Neural crest cell (in vitro differentiated cells): ENCODE measurements at regions not wholly inside any gene's neighbourhood (a gene's known extent, or its start where the extent isn't known, plus 50 kb on each side); places are given as distances from the start of the nearest gene placed in this dataset.

ENCODE experiments used
- DNase-seq: peaks from one replicate; pipeline ENCODE4 v3.0.0; 2021; ENCODE audit warnings: low read depth, mixed read lengths, low spot score
- H3K27ac Mint-ChIP-seq: one replicate; pipeline ENCODE4 v1.8.0; 2021; ENCODE audit warnings: mild to moderate bottlenecking, mixed read lengths; ENCODE audit not compliant: unreplicated experiment
- H3K27me3 Mint-ChIP-seq: 2 replicates; pipeline ENCODE4 v1.8.0; 2021; ENCODE audit warnings: low read depth, mild to moderate bottlenecking, mixed read lengths
- H3K36me3 Mint-ChIP-seq: 2 replicates; pipeline ENCODE4 v1.8.0; 2021; ENCODE audit warnings: low read depth, mild to moderate bottlenecking, mixed read lengths
- H3K4me1 Mint-ChIP-seq: 2 replicates; pipeline ENCODE4 v1.8.0; 2021; ENCODE audit warnings: mixed read lengths
- H3K4me3 Mint-ChIP-seq: one replicate; pipeline ENCODE4 v1.8.0; 2021; ENCODE audit warnings: mild to moderate bottlenecking, mixed read lengths
- H3K9me3 Mint-ChIP-seq: 2 replicates; pipeline ENCODE4 v1.8.0; 2021; ENCODE audit warnings: mixed read lengths
- TF ChIP-seq, protein P1 (sequence below): fragments of 200-600 bp; sonication (generic); conservative IDR thresholded peaks from 2 replicates; pipeline ENCODE4 v1.5.0; 2021; ENCODE audit warnings: antibody characterized with exemption, mild to moderate bottlenecking

DNA sequence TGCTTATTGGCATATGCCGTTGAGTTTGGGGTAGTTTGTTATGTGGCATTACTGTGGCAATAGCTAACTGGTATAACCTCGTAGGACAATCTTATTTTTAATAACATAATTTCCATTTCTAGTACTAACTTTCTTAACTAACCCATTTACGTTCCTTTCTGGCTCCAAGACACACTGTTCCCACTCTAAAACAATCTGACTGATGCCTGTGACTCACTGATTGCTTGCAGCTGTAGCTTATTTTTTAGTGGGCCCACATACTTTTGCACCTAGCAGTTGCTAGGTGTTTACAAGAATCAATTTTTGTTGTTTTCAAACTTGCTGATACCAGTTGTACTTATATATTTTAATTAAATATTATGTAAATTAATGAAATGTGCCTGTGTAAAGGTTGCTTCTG lies 52.2 kb downstream of the FAT3 start:
- Mint-ChIP-seq H3K27ac (no peak overlapping the region), H3K9me3 (no peaks in the 10 kb centered on the region), H3K27me3 (no peaks in the 10 kb centered on the region), H3K4me3 (no peak overlapping the region), H3K4me1 (no peaks in the 10 kb centered on the region), H3K36me3 (no peaks in the 10 kb centered on the region)
- no peak for DNase-seq
- TF ChIP-seq, protein P1, sequence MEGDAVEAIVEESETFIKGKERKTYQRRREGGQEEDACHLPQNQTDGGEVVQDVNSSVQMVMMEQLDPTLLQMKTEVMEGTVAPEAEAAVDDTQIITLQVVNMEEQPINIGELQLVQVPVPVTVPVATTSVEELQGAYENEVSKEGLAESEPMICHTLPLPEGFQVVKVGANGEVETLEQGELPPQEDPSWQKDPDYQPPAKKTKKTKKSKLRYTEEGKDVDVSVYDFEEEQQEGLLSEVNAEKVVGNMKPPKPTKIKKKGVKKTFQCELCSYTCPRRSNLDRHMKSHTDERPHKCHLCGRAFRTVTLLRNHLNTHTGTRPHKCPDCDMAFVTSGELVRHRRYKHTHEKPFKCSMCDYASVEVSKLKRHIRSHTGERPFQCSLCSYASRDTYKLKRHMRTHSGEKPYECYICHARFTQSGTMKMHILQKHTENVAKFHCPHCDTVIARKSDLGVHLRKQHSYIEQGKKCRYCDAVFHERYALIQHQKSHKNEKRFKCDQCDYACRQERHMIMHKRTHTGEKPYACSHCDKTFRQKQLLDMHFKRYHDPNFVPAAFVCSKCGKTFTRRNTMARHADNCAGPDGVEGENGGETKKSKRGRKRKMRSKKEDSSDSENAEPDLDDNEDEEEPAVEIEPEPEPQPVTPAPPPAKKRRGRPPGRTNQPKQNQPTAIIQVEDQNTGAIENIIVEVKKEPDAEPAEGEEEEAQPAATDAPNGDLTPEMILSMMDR = no peak

DNA sequence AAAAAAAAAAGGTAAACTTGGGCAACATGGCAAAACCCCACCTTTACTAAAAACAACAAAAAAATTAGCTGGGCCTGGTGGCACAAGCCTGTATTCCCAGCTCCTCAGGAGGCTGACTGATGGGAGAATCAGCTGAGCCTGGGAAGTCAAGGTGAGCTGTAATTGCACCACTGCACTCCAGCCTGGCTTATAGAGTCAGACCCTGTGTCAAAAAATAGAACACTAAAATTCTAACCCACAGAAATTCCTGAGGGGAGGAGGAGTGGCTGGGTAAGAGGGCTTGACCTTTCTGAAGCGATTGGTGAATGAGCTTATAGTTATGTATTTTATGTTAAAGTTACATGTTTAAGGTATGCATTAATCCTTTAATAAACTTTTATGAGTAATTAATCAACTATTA lies 53.3 kb downstream of the FAT3 start:
- no peak for DNase-seq
- TF ChIP-seq, protein P1 = no peak
- no peak overlapping the region for H3K4me3 Mint-ChIP-seq
- H3K27me3 Mint-ChIP-seq = no peaks in the 10 kb centered on the region
- no peak overlapping the region for H3K27ac Mint-ChIP-seq
- no peaks in the 10 kb centered on the region for H3K36me3 Mint-ChIP-seq
- H3K9me3 Mint-ChIP-seq = no peaks in the 10 kb centered on the region
- no peaks in the 10 kb centered on the region for H3K4me1 Mint-ChIP-seq

DNA sequence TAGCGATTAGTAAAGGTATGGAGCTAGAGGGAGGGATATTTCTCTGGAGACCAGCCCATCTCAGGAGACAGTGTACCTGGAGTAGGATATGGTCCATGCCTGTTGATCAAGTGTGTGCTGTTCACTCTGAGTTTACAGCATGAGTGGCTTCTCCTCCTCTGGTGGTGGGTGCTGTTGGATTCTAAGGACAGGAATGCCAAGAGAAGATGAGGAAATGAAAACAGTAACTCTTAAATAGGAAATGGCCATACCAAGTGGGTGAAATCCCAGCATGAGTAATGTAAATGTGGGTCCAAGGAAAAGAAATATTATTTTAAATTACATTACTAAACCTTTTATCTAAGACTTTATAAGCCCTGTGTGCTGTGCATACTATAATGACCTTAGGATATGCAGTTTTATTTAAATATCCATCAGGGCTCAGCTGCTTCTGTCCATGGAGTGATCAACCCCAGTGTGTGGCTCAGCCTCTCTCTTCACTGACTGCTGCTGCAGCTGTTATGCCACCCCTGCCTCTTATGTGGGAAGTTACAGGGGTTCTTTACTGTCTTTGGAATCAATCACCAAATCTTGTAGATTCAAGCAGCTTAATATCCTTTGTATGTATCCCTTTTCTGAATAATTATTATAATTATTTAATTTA lies 54.3 kb downstream of the FAT3 start:
- Mint-ChIP-seq H3K4me3 (no peak overlapping the region), H3K36me3 (no peaks in the 10 kb centered on the region), H3K4me1 (no peaks in the 10 kb centered on the region), H3K27ac (no peak overlapping the region), H3K9me3 (no peaks in the 10 kb centered on the region), H3K27me3 (no peaks in the 10 kb centered on the region)
- TF ChIP-seq, protein P1 = no peak
- DNase-seq = no peak

DNA sequence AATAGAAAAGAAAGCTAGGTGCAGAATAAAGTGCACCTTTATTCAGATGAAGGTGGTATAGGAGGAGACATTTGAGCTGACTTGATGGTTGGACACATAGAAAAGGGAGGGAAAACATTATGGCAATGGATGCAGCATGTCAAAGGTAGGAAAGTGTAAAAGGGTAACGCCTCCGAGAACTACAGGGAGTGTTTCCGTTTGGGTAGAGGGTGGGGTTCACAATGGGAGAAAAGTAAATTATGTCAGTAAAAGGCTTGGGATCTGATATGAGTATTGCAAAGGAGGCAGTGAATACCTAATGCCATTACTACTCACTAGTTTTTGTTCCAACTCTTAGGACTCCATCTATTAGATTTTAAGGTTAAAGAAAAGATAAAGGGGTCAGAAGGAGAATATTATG lies 59.5 kb downstream of the FAT3 start:
- no peaks in the 10 kb centered on the region for H3K36me3 Mint-ChIP-seq
- no peak overlapping the region for H3K4me3 Mint-ChIP-seq
- TF ChIP-seq, protein P1 = no peak
- no peak overlapping the region for H3K27ac Mint-ChIP-seq
- no peak for DNase-seq
- no peaks in the 10 kb centered on the region for H3K9me3 Mint-ChIP-seq
- no peaks in the 10 kb centered on the region for H3K27me3 Mint-ChIP-seq
- peaks cover 8% of the 10 kb centered on the region for H3K4me1 Mint-ChIP-seq

DNA sequence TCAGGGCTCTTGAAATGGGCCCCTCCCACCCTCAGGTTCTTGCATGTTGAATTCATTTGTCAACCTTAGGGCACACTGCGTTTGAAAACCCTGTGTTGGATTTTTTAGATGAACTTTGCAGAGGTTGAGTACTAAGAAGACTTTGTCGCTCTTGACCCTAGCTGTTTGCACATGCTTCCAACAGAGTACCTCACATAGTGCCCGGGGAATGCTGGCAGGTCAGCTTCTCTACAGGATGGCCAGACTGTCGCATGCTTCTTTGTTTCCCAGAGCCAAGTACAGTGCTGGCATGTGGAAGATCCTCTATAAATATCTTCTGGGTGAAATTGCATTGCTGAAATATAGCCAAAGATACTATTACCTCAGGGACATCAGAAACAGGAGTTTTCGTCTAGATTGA lies 59.9 kb downstream of the FAT3 start:
- Mint-ChIP-seq H3K27ac (no peak overlapping the region), H3K36me3 (no peaks in the 10 kb centered on the region), H3K9me3 (no peaks in the 10 kb centered on the region), H3K4me3 (no peak overlapping the region), H3K27me3 (no peaks in the 10 kb centered on the region), H3K4me1 (peaks cover 8% of the 10 kb centered on the region)
- no peak for DNase-seq
- TF ChIP-seq, protein P1 = no peak

DNA sequence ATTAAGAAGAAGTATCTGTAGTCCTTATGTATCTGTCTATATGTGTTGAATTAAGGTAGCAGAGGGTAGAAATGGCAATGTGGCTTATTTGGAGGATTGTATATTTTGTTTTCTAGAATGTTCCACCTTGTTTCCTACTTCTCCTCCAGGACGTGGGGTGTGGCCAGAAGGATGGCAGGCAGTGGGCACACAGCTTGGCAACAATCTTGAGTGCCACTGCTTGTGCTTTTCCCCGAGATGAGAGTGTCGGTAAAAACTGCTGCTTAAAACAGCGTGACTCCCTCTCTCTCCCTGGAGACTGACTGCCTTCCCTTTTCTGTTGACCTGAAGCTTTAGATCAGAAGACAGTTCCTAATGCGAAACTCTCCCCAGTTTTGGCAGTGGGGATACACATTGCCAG lies 61.2 kb downstream of the FAT3 start:
- Mint-ChIP-seq H3K36me3 (no peaks in the 10 kb centered on the region), H3K27ac (no peak overlapping the region), H3K4me3 (no peak overlapping the region), H3K9me3 (no peaks in the 10 kb centered on the region), H3K4me1 (peaks cover 8% of the 10 kb centered on the region), H3K27me3 (no peaks in the 10 kb centered on the region)
- TF ChIP-seq, protein P1 = no peak
- DNase-seq = no peak
